T-helper 2 cell treated with Interferon-gamma antibody and Interleukin-4, amounts not matched to agents 5 μg/mL and 100 μg/mL, for 36 hours (primary cell): ENCODE measurements at regions not wholly inside any gene's neighbourhood (a gene's known extent, or its start where the extent isn't known, plus 50 kb on each side); places are given as distances from the start of the nearest gene placed in this dataset.

ENCODE experiments used
- DNase-seq: peaks from one replicate; pipeline ENCODE4 v3.0.0; 2021; ENCODE audit warnings: low spot score
- H3K27ac Mint-ChIP-seq: one replicate; pipeline ENCODE4 v1.8.0; 2021; ENCODE audit warnings: mild to moderate bottlenecking, mixed read lengths
- H3K27me3 Mint-ChIP-seq: one replicate; pipeline ENCODE4 v1.8.0; 2021; ENCODE audit warnings: low read depth, mixed read lengths
- H3K36me3 Mint-ChIP-seq: one replicate; pipeline ENCODE4 v1.8.0; 2021; ENCODE audit warnings: low read depth, mixed read lengths
- H3K4me1 Mint-ChIP-seq: one replicate; pipeline ENCODE4 v1.8.0; 2021; ENCODE audit warnings: low read depth, mixed read lengths
- H3K4me3 Mint-ChIP-seq: one replicate; pipeline ENCODE4 v1.8.0; 2022; ENCODE audit warnings: mild to moderate bottlenecking, moderate library complexity, mixed read lengths
- H3K9me3 Mint-ChIP-seq: one replicate; pipeline ENCODE4 v1.8.0; 2021; ENCODE audit warnings: mixed read lengths

DNA sequence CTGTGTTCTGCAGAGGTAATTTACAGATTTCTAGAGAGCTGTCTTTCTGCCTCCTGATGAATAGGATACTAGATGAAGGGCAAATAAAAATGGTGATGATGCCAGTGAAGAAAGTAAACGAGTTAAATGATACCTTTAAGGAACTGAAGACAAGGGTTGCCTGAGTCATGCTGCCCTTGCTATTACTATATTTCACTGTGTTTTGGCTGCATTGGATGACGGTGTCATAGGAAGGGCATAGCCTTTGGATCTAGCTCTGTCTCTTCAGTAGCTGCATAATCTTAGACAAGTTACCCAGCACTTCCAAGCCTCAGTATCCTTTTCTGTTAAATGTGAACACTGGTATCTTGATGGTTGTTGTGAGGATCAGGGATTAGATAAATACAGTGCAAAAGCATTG, 131.5 kb upstream of the FGGY start:
- Mint-ChIP-seq H3K27me3 (peaks cover 40% of the 10 kb centered on the region), H3K36me3 (no peaks in the 10 kb centered on the region), H3K4me1 (no peaks in the 10 kb centered on the region), H3K27ac (no peak overlapping the region), H3K9me3 (peaks cover 5% of the 10 kb centered on the region), H3K4me3 (no peak overlapping the region)
- DNase-seq: no peak

DNA sequence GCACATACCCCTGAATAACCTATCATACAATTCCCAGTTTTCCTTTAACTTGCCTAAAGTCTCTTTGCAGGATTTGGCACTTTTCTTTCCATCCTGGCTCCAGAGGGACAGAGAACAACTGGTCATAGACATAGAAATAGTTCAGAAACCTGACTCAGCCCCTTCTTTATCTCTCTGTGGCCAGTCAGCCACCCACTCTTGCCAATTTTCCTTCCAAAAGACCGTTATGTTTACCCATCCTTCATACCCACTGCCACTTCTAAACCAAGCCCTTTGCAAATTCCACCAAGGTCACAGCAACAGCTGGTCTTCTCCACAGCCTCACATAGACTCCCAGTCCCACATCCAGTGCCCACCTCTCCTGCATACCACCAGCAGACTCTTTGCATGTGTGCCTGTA, 127.2 kb upstream of the FGGY start:
- Mint-ChIP-seq H3K27me3 (peaks cover 42% of the 10 kb centered on the region), H3K9me3 (peaks cover 5% of the 10 kb centered on the region), H3K4me1 (no peaks in the 10 kb centered on the region), H3K27ac (no peak overlapping the region), H3K4me3 (no peak overlapping the region), H3K36me3 (no peaks in the 10 kb centered on the region)
- no peak for DNase-seq

DNA sequence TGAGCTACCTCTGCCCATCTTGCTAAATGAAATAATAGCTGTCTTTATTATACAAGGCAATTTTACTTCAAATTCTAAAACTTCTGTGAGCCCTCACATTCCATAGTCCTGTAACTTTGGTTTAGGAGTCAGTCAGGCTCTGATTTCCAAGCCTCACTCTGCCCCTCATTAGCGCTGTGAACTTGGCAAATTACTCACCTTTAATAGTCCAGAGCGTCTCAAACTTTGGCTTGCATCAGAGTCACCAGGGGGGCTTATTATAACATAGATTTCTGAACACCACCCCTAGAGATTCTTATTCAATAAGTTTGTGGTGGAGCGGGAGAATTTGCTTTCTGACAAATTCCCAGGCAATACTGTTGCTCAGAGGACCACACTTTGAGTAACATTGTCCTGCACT, 126.2 kb upstream of the FGGY start:
- Mint-ChIP-seq H3K36me3 (no peaks in the 10 kb centered on the region), H3K4me1 (no peaks in the 10 kb centered on the region), H3K4me3 (no peak overlapping the region), H3K27ac (no peak overlapping the region), H3K27me3 (peaks cover 36% of the 10 kb centered on the region), H3K9me3 (peaks cover 5% of the 10 kb centered on the region)
- DNase-seq: no peak

DNA sequence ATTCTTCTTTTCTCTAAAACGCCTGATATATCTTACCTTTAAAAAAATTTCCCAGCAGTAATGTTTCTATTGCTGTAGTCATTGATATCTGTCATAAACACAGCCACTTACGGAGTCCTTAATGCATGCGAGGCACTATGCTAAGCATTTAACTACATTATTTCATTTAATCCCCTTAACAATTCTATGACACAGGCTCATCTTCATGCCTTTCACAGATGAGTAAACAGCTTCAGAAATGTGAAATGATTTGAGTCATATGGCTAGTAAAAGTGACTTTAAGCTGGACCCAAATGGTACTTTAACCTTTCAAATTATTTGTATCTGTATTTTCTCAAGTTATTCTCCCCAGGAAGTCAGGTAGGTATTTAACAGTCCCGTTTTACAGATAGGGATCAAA, 125.1 kb upstream of the FGGY start:
- peaks cover 26% of the 10 kb centered on the region for H3K27me3 Mint-ChIP-seq
- no peaks in the 10 kb centered on the region for H3K4me1 Mint-ChIP-seq
- H3K36me3 Mint-ChIP-seq: no peaks in the 10 kb centered on the region
- H3K27ac Mint-ChIP-seq: no peak overlapping the region
- H3K4me3 Mint-ChIP-seq: no peak overlapping the region
- no peak for DNase-seq
- H3K9me3 Mint-ChIP-seq: no peaks in the 10 kb centered on the region

DNA sequence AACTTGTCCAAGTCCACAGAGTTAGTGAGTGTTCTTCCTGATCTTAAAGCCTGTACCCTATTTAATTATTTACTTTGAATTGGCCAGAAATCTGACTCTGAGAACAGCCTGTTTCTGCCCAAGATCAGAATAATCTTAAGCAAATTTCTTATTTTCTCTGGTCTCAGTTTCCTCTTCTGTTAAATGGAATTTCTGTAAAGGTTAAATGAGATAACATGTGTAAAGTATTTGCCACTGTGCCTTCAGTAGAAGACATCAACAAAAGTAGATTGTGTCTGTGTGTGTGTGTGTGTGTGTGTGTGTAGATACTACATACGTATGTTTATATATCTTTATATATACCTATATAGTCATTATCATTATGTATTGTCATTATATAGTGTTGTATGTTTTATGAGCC, 124.2 kb upstream of the FGGY start:
- Mint-ChIP-seq H3K36me3 (no peaks in the 10 kb centered on the region), H3K9me3 (no peaks in the 10 kb centered on the region), H3K27ac (no peak overlapping the region), H3K4me3 (no peak overlapping the region), H3K4me1 (no peaks in the 10 kb centered on the region), H3K27me3 (peaks cover 20% of the 10 kb centered on the region)
- no peak for DNase-seq

DNA sequence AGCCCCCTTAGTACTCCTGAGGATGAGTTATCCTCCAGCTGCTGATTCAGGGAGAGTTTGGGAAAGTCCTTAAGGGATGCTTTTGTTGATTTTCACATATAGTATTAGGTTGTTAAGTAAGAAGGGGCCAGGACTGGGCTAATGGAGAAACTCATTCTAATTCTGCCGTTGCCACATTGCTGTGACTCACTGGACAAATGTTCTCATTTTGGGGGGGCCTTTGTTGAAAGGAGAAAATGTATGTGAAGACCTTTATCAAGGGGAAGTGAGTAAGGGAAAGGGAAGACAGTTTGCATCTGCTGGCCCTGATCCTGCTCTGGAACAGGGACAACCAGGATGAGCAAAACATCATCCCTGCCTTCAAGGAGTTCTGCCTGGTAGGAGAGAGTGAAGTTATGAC, 123.2 kb upstream of the FGGY start:
- no peak overlapping the region for H3K4me3 Mint-ChIP-seq
- H3K4me1 Mint-ChIP-seq: no peaks in the 10 kb centered on the region
- no peak overlapping the region for H3K27ac Mint-ChIP-seq

DNA sequence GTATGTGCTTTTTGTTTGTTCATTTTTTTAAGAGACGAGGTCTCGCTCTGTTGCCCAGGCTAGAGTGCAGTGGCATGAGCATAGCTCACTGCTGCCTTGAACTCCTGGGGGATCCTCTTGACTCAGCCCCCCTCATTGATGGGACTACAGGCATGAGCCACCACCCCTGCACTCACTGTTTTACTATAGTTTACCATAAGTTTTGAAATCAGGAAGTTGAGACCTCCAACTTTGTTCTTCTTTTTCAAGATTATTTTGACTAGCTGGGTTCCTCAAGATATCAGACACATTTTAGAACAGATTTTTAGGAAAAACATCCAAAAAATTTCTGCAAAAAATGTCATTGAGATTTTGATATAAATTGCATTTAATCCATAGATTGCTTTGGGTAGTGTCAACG, 120.4 kb upstream of the FGGY start:
- Mint-ChIP-seq H3K36me3 (no peaks in the 10 kb centered on the region), H3K27me3 (peaks cover 9% of the 10 kb centered on the region), H3K4me1 (no peaks in the 10 kb centered on the region), H3K4me3 (no peak overlapping the region), H3K27ac (no peak overlapping the region), H3K9me3 (no peaks in the 10 kb centered on the region)
- DNase-seq: no peak

More for the DNA sequence above, 123.2 kb upstream of the FGGY start:
- no peak for DNase-seq
- H3K9me3 Mint-ChIP-seq: no peaks in the 10 kb centered on the region
- H3K36me3 Mint-ChIP-seq: no peaks in the 10 kb centered on the region
- H3K27me3 Mint-ChIP-seq: peaks cover 17% of the 10 kb centered on the region

DNA sequence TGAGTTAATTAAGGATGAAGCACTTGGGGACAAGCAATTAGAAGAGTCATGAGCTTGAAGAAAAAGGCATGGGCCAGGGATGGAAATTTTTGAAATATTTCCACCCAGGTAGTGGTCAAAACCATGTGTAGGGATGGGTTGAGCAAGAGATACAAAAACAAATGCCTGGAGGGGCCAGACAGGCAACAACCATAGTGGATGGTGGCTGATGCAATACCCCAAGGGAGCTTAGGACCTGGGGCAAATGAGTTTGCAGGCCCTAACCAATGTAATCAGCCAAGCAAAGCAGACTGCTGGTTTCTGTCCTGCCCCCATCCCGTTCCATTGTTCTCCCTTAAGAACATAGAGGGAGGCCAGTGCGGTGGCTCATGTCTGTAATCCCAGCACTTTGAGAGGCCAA, 119.1 kb upstream of the FGGY start:
- Mint-ChIP-seq H3K27ac (no peak overlapping the region), H3K9me3 (no peaks in the 10 kb centered on the region), H3K27me3 (peaks cover 5% of the 10 kb centered on the region), H3K36me3 (no peaks in the 10 kb centered on the region), H3K4me3 (no peak overlapping the region), H3K4me1 (no peaks in the 10 kb centered on the region)
- DNase-seq: no peak

DNA sequence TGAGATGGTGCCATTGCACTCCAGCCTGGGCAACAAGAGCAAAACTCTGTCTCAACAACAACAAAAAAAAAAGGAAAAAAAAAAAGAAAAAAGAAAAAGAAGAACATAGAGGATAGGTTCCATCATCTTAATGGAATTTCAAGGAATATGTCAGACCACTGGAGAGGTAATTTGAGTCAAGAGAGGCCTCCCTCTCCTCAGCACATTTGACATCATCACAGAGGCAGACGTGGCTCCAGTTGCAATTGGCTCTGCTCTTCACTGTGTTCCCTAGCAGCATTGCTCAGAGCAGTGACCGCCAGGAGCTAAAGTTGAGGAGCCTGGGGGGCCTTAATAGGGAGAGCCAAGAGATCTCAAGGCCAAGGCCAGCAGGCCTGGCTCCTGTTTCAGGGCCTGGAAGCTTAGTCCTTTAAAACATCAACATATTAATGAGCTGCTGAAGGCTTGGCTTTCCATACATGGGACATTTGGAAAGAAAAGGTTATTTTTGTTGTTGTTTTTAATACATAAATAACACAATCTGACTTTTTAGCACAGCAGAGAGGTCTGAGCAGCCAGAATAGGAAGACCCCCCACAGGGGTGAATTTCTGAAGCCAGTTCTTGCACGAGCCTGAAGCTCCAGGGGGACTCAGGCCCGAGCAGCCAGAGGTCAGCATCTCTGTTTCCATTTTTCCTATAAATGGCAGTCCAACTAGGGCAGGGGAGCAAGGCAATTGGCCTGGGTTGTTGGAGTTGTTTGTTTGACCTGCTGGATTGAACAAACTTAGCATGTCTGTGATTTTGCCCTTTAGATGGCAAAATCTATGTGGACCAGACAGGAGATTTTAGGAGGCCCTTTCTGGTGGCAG, 118.3 kb upstream of the FGGY start:
- no peak for DNase-seq
- Mint-ChIP-seq H3K36me3 (no peaks in the 10 kb centered on the region), H3K27me3 (peaks cover 4% of the 10 kb centered on the region), H3K27ac (no peak overlapping the region), H3K9me3 (no peaks in the 10 kb centered on the region), H3K4me3 (no peak overlapping the region), H3K4me1 (no peaks in the 10 kb centered on the region)

DNA sequence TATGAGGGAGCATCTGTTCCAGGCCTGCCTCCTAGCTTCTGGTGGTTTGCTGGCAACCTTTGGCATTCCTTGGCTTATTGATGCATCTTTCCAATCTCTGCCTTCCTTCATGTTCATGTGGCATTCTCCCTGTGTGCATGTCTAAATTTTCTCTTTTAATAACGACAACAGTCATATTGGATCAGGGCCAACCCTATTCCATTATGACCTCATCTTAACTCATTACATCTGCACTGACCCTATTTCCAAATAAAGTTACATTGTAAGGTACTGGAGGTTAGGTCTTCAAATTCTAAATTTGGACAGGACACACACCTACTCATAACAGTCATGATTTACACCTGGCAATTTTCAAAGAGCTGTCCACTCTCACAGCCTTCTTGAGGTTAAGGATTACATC, 117.2 kb upstream of the FGGY start:
- no peak for DNase-seq
- Mint-ChIP-seq H3K27me3 (peaks cover 2% of the 10 kb centered on the region), H3K9me3 (no peaks in the 10 kb centered on the region), H3K4me1 (no peaks in the 10 kb centered on the region), H3K36me3 (no peaks in the 10 kb centered on the region), H3K4me3 (no peak overlapping the region), H3K27ac (no peak overlapping the region)

DNA sequence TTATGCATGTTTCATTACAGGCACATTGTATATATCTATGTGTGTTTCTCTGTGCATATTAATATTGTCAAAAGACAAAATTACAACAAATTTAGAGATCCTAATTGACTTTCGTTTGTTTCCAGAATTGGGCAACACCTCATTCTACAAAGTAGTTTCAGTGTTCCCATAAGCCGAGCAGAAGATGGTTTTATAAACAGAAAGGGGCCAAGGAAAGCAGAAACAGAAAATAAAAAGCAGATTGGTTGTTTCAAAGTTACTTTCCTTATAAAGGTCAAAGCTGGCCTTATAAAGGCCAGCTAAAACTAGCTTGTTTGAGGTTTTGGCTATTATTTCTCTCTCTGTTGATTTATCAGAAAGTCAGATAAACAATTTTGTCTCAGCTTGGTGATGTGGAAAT, 116.2 kb upstream of the FGGY start:
- no peaks in the 10 kb centered on the region for H3K9me3 Mint-ChIP-seq
- no peaks in the 10 kb centered on the region for H3K4me1 Mint-ChIP-seq
- no peaks in the 10 kb centered on the region for H3K36me3 Mint-ChIP-seq

DNA sequence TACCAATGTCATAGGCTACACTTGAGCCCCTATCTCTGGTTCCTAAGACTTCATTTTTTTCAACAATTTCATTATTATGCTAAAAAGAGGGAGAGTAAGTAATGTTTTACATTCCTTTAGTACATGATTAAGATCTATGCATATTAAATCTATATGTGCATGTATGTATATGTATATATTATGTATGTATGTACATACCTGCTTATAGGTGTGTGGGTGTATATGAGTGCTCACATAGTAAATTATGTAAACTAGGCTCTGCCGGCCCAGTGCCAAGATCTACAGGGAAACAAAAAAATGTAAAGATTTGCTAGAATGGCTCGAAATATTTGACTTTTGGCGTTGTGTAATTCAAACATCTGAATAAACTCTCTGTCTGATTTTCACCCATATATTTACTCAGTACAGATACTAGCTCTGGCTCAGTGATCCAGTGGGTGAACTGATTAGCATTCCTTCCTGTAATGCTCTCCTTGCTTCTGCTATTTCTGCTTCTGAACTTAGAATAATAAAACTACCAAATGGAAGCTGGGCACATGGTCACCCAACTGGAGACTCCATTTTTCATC, 113.1 kb upstream of the FGGY start:
- Mint-ChIP-seq H3K36me3 (no peaks in the 10 kb centered on the region), H3K4me1 (no peaks in the 10 kb centered on the region), H3K9me3 (no peaks in the 10 kb centered on the region), H3K27me3 (no peaks in the 10 kb centered on the region), H3K27ac (no peak overlapping the region), H3K4me3 (no peak overlapping the region)
- no peak for DNase-seq

More for the DNA sequence above, 116.2 kb upstream of the FGGY start:
- Mint-ChIP-seq H3K4me3 (no peak overlapping the region), H3K27ac (no peak overlapping the region), H3K27me3 (no peaks in the 10 kb centered on the region)
- no peak for DNase-seq

DNA sequence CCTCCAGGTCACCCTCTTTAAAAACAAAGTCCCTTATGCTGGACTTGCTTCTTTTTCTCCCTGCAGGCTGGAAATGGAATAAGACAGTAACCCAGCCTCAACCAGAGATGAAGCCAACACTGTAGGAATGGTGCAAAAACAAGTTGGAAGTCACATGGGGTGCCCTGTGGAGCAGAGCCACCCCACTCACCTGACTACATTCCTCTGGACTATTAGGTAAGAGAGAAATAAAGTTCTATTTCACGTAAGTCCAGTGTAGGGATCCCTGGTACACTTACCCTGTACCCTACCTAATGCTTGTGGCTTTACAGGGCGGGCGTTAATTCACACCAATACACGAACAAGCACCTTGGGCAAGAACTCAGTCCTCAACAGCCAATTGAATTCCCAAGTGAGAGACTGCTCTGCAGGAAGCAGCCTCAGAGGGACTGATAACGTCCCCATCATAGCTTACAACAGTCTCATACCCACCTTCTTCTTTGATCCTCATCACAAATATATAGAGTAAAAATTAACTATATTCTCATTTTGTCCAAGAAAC, 112.5 kb upstream of the FGGY start:
- no peak for DNase-seq
- no peak overlapping the region for H3K4me3 Mint-ChIP-seq
- no peaks in the 10 kb centered on the region for H3K9me3 Mint-ChIP-seq
- H3K36me3 Mint-ChIP-seq: no peaks in the 10 kb centered on the region
- no peaks in the 10 kb centered on the region for H3K4me1 Mint-ChIP-seq
- no peaks in the 10 kb centered on the region for H3K27me3 Mint-ChIP-seq
- no peak overlapping the region for H3K27ac Mint-ChIP-seq

DNA sequence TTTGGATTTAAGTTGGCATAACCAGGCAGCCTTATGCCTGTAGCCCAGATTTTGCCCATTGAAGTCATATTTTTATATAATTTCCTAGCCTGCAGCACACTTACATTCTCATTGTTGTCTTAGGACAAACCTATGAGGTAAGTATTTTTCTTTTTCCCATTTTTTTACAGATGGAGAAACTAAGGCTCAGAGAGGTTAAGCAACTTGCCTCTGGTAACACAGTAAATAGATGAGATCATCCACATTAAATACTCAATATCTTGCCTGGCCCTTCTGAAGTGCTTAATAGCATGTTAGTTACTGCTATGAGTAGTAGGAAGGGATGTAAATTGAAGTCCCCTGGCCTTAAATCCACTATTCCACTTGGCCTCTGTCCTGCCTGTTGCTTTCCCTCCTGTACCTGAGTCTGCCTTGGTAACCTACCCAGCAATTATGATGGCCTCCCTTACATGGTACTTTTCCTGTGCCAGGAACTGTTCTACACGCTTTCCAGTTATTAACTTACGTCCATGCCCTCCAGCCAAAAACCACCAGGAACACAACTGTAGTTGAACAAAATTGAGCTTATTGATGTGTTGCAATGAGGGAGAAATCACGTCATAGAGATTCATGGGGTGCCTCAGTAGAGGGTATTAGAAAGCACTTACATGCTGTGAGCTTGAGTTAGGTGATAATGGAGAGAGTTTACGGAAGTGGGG, 111.6 kb upstream of the FGGY start:
- no peak overlapping the region for H3K4me3 Mint-ChIP-seq
- no peaks in the 10 kb centered on the region for H3K9me3 Mint-ChIP-seq
- no peak overlapping the region for H3K27ac Mint-ChIP-seq
- no peaks in the 10 kb centered on the region for H3K4me1 Mint-ChIP-seq
- H3K36me3 Mint-ChIP-seq: no peaks in the 10 kb centered on the region
- no peak for DNase-seq
- peaks cover 5% of the 10 kb centered on the region for H3K27me3 Mint-ChIP-seq
